ENCODE measurements at regions not wholly inside any gene's neighbourhood (a gene's known extent, or its start where the extent isn't known, plus 50 kb on each side); places are given as distances from the start of the nearest gene placed in this dataset.

DNA sequence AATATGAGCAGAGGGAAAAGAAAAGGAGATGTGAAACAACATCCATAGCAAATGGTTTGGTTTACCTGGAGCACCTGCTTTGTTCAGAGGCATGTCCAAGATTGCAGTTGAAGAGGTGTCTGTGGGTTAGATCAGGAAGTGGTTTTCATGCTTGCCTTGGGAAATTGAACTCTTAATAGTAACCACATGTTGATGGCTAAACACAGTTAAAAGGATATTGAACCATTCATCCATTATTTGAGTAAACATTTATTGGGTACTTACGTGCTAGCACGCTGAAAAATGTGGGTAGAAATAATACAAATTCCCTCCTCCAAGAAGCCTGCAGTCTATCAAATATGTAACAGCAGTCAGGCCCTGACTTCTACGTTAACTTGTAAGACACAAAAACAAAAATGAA, 235.7 kb upstream of the TNC start:
- TF ChIP-seq, protein P1, sequence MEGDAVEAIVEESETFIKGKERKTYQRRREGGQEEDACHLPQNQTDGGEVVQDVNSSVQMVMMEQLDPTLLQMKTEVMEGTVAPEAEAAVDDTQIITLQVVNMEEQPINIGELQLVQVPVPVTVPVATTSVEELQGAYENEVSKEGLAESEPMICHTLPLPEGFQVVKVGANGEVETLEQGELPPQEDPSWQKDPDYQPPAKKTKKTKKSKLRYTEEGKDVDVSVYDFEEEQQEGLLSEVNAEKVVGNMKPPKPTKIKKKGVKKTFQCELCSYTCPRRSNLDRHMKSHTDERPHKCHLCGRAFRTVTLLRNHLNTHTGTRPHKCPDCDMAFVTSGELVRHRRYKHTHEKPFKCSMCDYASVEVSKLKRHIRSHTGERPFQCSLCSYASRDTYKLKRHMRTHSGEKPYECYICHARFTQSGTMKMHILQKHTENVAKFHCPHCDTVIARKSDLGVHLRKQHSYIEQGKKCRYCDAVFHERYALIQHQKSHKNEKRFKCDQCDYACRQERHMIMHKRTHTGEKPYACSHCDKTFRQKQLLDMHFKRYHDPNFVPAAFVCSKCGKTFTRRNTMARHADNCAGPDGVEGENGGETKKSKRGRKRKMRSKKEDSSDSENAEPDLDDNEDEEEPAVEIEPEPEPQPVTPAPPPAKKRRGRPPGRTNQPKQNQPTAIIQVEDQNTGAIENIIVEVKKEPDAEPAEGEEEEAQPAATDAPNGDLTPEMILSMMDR (IDR thresholded peaks at IDR 0.05), result no peak
- TF ChIP-seq POLR2A (IDR thresholded peaks at IDR 0.05), result no peak
